HG03108 (cell line): ENCODE measurements at regions not wholly inside any gene's neighbourhood (a gene's known extent, or its start where the extent isn't known, plus 50 kb on each side); places are given as distances from the start of the nearest gene placed in this dataset.

ENCODE experiments used
- ATAC-seq: cut with Tn5 transposase; IDR thresholded peaks from one replicate; pipeline ENCODE4 v1.9.1; 2021; ENCODE audit warnings: moderate library complexity; ENCODE audit not compliant: unreplicated experiment

GRCh38 chr14:99037777-99038430, 234.1 kb downstream of the BCL11B start:
- ATAC-seq: no peak

- no peak for ATAC-seq
Measured at GRCh38 chr14:99038431-99038820, 233.6 kb downstream of the BCL11B start.

- ATAC-seq: no peak
Measured at GRCh38 chr14:99039331-99040041, 232.5 kb downstream of the BCL11B start.

GRCh38 chr14:99040052-99040451, 231.9 kb downstream of the BCL11B start:
- no peak for ATAC-seq

- no peak for ATAC-seq
Measured at GRCh38 chr14:99040711-99041110, 231.3 kb downstream of the BCL11B start.

GRCh38 chr14:99041141-99041819, 230.7 kb downstream of the BCL11B start:
- ATAC-seq: no peak

GRCh38 chr14:99041820-99042174, 230.2 kb downstream of the BCL11B start:
- ATAC-seq: no peak

- no peak for ATAC-seq
Measured at GRCh38 chr14:99042381-99043266, 229.4 kb downstream of the BCL11B start.

- ATAC-seq: no peak
Measured at GRCh38 chr14:99043267-99043615, 228.8 kb downstream of the BCL11B start.

GRCh38 chr14:99043756-99044155, 228.2 kb downstream of the BCL11B start:
- ATAC-seq: no peak

GRCh38 chr14:99047441-99048031, 224.5 kb downstream of the BCL11B start:
- no peak for ATAC-seq

- ATAC-seq: no peak
Measured at GRCh38 chr14:99050309-99050708, 221.7 kb downstream of the BCL11B start.

GRCh38 chr14:99052467-99052866, 219.5 kb downstream of the BCL11B start:
- no peak for ATAC-seq

GRCh38 chr14:99055019-99055418, 217.0 kb downstream of the BCL11B start:
- no peak for ATAC-seq

- ATAC-seq: no peak
Measured at GRCh38 chr14:99055816-99056215, 216.2 kb downstream of the BCL11B start.

GRCh38 chr14:99057576-99058083, 214.4 kb downstream of the BCL11B start:
- ATAC-seq: no peak

- ATAC-seq: no peak
Measured at GRCh38 chr14:99058542-99058941, 213.5 kb downstream of the BCL11B start.

- ATAC-seq: no peak
Measured at GRCh38 chr14:99062216-99062615, 209.8 kb downstream of the BCL11B start.

GRCh38 chr14:99062772-99063418, 209.1 kb downstream of the BCL11B start:
- no peak for ATAC-seq

- no peak for ATAC-seq
Measured at GRCh38 chr14:99063620-99064225, 208.3 kb downstream of the BCL11B start.
